Nephron (organoid): ENCODE measurements at regions not wholly inside any gene's neighbourhood (a gene's known extent, or its start where the extent isn't known, plus 50 kb on each side); places are given as distances from the start of the nearest gene placed in this dataset.

Experiments
- H3K27ac Mint-ChIP-seq, 3 experiments: 2 replicates each; pipeline ENCODE4 v1.8.0; 2020; ENCODE audit warnings: mixed read lengths in 3 of 3, mild to moderate bottlenecking in 2 of 3, moderate library complexity in 1 of 3
- H3K27me3 Mint-ChIP-seq: 2 replicates; pipeline ENCODE4 v1.8.0; 2021; ENCODE audit warnings: low read depth, mild to moderate bottlenecking, moderate library complexity, mixed read lengths
- H3K36me3 Mint-ChIP-seq: 2 replicates; pipeline ENCODE4 v1.8.0; 2020; ENCODE audit warnings: low read depth, mixed read lengths
- H3K4me1 Mint-ChIP-seq: 2 replicates; pipeline ENCODE4 v1.8.0; 2020; ENCODE audit warnings: mixed read lengths
- H3K4me3 Mint-ChIP-seq, 3 experiments: 2 replicates each; pipeline ENCODE4 v1.8.0; 2020; ENCODE audit warnings: mild to moderate bottlenecking in 3 of 3, mixed read lengths in 3 of 3, moderate library complexity in 2 of 3
- H3K9me3 Mint-ChIP-seq: 2 replicates; pipeline ENCODE4 v1.8.0; 2020; ENCODE audit warnings: mixed read lengths
- TF ChIP-seq, protein P1 (sequence below), 3 experiments: fragments of 200-600 bp; sonication (generic); IDR thresholded peaks; one replicate each; pipeline ENCODE4 v1.5.0; 2021; ENCODE audit warnings: antibody characterized with exemption in 3 of 3; ENCODE audit not compliant: unreplicated experiment in 3 of 3

DNA sequence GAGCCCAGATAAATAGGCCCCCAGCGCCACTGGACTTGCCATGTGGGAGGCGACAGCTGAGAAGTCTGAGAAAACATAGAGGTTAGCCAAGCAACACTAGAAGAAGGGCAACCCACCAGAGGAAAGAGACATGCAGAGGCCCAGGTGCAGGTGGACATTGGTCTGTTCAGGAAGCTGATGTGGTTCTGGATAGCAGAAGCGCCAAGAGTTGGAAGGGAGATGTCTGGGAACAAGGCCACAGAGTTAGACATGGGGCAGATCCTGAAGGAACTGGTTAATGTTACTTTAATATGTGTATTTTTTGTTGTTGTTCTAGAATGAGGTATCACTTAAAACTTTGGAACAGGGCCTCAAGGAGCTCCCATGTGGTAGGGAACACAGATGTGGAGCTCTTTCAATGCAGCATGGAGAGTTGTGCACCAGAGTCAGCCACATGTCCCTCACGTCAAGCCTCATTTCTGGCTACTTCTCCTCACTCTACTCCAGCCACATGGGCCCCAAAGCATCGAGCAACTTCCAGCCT lies 62.2 kb upstream of the PKDCC start:
- H3K4me3 Mint-ChIP-seq: no peak overlapping the region
- no peaks in the 10 kb centered on the region for H3K9me3 Mint-ChIP-seq
- peak overlapping the region in 1 of 3 experiments; percentile 20 for H3K27ac Mint-ChIP-seq
- H3K4me1 Mint-ChIP-seq: peaks cover 53% of the 10 kb centered on the region
- H3K27me3 Mint-ChIP-seq: no peaks in the 10 kb centered on the region
- H3K36me3 Mint-ChIP-seq: no peaks in the 10 kb centered on the region
- TF ChIP-seq, protein P1, sequence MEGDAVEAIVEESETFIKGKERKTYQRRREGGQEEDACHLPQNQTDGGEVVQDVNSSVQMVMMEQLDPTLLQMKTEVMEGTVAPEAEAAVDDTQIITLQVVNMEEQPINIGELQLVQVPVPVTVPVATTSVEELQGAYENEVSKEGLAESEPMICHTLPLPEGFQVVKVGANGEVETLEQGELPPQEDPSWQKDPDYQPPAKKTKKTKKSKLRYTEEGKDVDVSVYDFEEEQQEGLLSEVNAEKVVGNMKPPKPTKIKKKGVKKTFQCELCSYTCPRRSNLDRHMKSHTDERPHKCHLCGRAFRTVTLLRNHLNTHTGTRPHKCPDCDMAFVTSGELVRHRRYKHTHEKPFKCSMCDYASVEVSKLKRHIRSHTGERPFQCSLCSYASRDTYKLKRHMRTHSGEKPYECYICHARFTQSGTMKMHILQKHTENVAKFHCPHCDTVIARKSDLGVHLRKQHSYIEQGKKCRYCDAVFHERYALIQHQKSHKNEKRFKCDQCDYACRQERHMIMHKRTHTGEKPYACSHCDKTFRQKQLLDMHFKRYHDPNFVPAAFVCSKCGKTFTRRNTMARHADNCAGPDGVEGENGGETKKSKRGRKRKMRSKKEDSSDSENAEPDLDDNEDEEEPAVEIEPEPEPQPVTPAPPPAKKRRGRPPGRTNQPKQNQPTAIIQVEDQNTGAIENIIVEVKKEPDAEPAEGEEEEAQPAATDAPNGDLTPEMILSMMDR (IDR thresholded peaks at IDR 0.05; ENCODE audit: unreplicated experiment in 3 of 3): no peak

DNA sequence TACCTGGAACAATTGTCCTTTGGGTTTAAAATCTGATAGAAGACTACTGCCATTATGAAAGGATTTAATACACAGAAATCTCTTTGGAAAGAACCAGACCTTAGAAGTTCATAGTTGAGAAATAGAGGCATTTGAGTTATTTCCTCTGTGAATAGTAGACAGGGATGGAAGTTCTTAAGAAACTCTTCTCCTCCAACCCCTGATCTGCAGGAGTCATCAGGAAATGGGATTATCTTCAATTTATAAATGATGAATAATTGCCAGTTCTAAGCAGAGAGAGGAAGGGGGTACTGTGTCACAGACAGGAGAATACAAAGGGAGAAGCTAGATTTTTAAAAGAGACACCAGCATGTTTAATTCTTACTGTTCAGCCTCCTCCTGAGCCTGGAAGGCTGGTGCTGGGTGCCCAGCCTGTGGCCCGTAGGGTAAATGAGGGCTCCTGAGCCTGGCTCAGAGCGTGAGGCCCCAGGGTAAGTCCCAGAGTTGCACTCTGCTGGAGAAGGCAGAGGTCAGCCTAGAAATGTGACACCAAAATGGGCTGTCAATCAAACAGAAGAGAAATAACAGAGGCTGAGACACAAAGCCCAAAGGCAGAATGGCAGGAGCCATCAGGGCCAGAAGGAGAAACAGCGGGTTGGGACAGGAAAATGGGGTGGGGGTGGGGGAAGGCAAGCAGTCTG lies 58.2 kb upstream of the PKDCC start:
- Mint-ChIP-seq H3K9me3 (no peaks in the 10 kb centered on the region), H3K27me3 (peaks cover 7% of the 10 kb centered on the region), H3K4me1 (peaks cover 57% of the 10 kb centered on the region), H3K36me3 (no peaks in the 10 kb centered on the region), H3K4me3 (no peak overlapping the region), H3K27ac (peak overlapping the region; percentile 80 to 95 (median 89))
- TF ChIP-seq, protein P1 (IDR thresholded peaks at IDR 0.05; ENCODE audit: unreplicated experiment in 3 of 3): no peak

DNA sequence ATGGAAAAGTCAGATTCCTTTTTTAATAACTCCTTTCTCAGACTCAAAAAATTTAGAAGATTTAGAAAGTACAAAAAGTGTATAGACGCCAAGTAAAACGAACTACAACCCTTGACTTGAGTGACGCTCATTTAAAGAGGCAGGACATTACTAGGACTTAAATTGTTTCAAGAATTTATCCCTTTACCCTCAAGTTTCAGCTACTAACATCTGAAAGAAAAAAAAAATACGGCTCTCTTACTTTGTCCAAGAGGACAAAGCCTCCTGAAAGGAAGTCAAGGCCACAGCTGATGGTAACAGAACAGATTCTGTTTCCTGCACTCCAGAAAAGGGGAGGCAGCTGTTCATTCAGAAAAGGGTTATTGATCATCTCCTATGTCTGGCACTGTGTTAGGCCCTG lies 57.6 kb upstream of the PKDCC start:
- Mint-ChIP-seq H3K27ac (peak overlapping the region; percentile 80 to 95 (median 89)), H3K4me3 (no peak overlapping the region), H3K27me3 (peaks cover 8% of the 10 kb centered on the region), H3K36me3 (no peaks in the 10 kb centered on the region), H3K9me3 (no peaks in the 10 kb centered on the region), H3K4me1 (peaks cover 57% of the 10 kb centered on the region)
- TF ChIP-seq, protein P1 (IDR thresholded peaks at IDR 0.05; ENCODE audit: unreplicated experiment in 3 of 3): no peak

DNA sequence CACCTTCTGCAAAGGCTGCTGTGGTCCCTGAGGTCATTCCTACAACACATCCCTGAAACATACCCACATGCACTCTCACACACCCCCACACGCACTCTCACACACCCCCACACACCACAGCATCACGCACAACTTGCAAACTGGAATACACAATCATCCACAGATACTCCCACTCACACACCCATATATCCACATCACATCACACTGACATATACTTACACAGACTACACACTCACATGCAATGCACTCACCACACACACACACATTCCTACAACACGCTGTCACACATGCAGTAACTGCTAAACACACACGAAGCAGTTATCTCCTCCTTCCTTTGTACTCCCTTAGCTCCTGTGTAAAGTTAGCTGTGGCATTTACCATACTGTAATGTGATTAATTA lies 57.1 kb upstream of the PKDCC start:
- H3K27ac Mint-ChIP-seq: peak overlapping the region; percentile 80 to 95 (median 89)
- peaks cover 8% of the 10 kb centered on the region for H3K27me3 Mint-ChIP-seq
- H3K9me3 Mint-ChIP-seq: no peaks in the 10 kb centered on the region
- TF ChIP-seq, protein P1 (IDR thresholded peaks at IDR 0.05; ENCODE audit: unreplicated experiment in 3 of 3): no peak
- H3K4me1 Mint-ChIP-seq: peaks cover 53% of the 10 kb centered on the region
- H3K36me3 Mint-ChIP-seq: no peaks in the 10 kb centered on the region
- peak overlapping the region in 1 of 3 experiments; percentile 21 for H3K4me3 Mint-ChIP-seq

DNA sequence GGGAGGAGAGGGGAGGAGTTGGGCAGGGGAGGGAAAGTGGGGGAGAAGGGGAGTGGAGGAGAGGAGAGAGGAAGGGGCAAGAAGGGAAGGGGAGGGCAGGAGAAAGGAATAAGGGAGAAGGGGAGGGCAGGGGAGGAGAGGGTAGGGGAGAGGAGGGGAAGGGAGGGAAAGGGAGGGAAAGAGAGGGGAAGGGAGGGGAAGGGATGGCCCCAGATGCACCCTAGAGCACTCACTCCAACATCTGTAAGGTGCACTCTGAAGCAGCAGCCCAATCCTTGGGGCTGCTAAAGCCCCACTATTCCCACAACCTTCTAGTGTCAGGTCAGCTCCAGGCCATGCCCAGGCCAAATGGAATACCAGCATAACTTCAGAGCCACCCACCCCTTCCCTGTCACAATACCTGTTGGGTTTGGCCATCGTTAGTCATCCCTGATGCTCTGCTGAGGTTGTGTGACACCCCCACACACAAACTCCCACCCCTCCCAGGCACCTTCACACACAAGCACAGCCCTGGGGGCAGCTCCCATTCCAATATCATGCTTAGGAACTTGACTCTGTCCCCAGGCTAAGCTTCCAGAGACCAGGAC lies 55.7 kb upstream of the PKDCC start:
- TF ChIP-seq, protein P1 (IDR thresholded peaks at IDR 0.05; ENCODE audit: unreplicated experiment in 3 of 3): no peak
- Mint-ChIP-seq H3K9me3 (no peaks in the 10 kb centered on the region), H3K27me3 (peaks cover 8% of the 10 kb centered on the region), H3K27ac (peak overlapping the region; percentile 83 to 97 (median 97)), H3K4me1 (peaks cover 58% of the 10 kb centered on the region), H3K36me3 (no peaks in the 10 kb centered on the region), H3K4me3 (no peak overlapping the region)
